ENCODE measurements at regions not wholly inside any gene's neighbourhood (a gene's known extent, or its start where the extent isn't known, plus 50 kb on each side); places are given as distances from the start of the nearest gene placed in this dataset.

DNA sequence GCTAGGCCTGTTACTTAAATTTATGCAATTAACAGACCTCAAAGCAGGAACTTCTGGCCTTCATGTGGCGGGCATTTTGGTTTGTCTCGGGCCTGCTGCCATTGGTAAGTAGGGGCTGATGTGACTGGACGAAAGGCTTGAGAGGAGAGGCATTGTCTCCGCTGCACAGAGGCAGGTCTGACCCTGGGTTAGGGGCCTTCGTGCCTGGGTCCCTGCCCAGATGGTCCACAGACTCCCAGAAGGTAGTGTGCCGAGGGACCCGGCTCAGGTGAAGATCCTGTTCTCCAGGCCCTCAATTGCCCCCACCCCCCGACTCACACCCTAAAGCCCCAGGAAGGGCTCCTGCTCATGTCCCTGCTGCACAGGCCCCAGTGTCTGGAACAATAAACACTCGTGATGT lies 764.9 kb downstream of the TMEM182 start:
- DNase-seq = no peak

DNA sequence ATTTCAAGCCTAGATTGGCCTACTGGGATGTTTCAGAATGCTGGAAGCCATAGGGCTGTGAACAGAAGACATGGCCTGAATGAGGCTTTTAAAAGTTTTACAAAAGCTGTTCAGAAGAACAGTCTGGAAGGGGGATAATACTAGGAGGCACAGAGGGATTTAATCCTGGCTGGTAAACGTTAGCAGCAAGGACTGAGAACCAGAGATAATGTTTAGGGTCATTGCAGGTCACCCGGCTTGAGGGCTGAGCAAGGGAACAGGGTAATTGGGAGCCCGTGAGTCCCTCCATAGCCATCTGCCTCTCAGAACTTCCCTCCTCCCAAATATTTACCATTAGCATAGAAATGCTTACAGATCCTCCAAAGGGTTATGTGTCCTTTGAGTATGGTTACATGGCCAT lies 765.4 kb downstream of the TMEM182 start:
- no peak for DNase-seq

DNA sequence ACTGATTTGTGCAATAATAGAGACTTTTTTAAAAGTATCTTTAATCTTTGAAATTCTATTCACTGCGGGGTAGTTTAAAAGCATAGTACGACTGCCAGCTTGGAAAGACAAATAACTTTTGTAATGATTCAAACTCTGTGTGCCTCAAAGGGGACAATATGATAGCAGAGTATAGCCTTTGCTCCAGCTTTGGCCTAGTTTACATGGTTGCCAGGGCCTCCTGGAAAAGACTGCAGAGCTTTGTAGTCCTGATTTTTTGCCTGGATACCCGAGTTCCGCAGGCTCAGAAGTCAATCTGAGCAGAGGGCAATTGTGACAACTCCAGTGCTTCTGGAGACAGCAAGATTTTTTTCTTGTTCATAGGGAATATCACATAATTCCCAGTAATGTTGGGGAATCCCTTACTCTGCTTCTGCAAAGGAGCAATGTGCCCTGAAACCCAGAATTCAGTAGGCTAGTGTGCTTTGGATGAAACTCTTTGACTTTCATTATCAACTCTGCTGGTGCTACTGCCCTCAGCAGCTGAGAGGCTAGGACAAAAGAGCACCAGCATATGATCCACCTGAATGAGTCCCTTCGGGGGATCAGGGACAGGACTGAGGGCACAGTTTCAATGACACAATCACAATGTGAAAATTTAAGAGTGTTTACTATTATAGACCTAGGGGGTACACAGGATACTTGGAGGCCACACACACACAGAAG lies 768.1 kb downstream of the TMEM182 start:
- DNase-seq = no peak

DNA sequence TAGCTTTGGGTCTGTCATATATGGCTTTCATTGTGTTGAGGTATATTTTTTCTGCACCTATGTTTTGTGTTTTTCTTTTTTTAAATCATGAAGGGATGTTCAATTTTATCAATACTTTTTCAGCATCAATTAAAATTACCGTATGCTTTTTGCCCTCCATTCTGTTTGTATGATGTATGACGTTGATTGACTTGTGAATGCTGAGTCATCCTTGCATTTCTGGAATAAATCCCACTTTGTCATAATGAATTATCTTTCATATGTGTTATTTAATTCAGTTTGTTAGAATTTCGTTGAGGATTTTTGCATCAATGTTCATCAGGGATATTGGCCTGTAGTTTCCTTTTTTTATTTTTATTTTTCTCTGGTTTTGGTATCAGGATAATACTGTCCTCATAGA lies 790.9 kb downstream of the TMEM182 start:
- DNase-seq = no peak

DNA sequence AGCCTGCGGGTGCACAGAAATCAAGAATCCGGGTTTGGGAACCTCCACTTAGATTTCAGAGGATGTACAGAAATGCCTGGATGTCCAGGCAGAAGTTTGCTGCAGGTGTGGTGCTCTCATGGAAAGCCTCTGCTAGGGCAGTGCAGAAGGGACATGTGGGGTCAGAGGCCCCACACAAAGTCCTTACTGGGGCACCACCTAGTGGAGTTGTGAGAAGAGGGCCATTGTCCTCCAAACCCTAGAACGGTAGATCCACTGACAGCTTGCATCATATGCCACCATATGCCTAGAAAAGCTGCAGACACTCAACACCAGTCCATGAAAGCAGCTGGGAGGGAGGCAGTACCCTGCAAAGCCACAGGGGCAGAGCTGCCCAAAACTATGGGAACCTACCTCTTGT lies 833.0 kb downstream of the TMEM182 start:
- DNase-seq = no peak

DNA sequence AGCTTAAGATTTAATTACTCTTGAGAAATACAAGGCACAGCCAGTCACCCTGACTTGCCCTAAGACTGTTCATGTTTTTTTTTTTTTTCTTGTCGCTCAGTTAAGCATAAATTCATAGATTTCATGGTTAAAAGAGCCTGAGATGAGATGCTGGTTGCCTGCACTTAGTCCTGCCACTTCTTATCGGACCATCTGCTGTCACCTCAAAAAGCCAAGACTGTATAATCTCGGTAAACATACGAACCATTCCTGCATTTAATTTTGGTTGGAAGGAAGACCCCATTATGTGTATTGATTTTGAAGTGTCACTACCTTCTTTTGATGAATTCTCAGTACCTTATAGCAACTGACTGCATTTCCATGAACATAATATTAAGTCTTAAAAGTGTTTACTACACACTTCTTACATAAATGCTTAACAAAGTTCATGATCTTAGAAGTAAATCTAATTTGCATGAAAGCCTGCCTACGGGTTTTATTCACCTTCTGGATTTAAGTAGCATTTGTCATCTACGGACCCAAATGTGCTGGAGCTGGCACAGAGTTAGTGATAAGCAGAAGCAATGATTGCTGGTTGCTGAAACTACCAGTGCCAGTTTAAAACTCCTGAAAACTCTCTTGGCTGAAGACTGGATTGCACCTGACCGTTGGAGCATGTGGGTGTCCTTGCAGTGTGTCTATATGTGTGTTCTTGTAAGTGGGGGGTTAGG lies 843.4 kb downstream of the TMEM182 start:
- no peak for DNase-seq

DNA sequence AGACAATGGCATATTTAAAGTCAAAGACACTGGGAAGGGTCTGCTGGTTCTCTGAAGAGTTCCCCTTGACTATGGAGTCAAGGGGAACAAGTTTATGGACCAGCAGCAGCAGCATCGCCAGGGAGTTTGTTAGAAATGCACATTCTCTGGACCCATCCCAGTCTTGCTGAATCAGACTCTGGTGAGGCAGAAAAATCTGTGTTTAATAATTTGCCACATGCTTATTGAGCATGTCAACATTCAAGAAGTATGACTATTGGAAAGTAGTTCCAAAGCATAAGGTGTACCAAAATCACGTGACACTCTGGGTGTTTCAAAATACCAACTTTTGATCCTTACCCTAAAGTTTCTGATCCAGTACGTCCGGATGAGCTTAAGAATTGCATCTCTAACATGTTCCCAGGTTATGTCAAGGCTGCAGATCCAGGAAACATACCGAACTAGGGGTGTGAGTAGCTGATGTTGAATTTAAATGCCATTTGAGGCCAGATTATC lies 853.8 kb downstream of the TMEM182 start:
- no peak for DNase-seq

DNA sequence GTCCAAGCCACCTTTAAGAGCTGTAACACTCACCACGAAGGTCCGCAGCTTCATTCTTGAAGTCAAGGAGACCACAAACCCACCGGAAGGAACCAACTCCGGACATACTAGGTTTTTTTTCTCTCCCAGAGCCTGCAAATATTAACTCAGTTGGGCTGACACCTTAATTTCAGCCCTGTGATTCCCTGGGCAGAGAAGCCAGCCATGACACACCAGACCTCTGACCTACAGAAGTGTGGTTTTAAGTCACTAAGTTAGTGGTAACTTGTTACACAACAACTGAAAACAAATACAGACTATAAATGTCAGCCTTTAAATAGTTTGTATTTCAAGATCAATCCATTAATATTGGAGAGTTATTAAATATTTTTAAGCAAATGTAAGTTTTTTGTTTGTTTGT lies 855.1 kb downstream of the TMEM182 start:
- no peak for DNase-seq

DNA sequence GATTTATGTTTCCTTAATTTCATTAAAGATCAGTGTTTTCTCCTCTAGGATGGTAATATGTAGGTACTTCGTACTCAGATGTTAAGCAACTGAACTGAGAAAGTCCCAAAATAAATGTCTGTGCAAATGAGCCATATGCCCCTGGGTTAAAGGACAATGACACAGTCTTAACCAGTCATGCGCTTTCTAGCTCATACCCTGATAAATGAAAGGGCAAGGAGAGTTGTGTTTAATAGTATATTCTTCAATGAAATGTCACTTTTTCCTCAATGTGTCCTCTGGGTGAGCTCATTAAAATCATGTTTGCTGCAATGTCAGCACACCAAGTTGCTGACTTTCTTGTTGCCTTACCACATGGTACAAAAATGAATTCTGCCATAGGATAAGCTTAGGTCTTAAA lies 856.3 kb downstream of the TMEM182 start:
- no peak for DNase-seq

DNA sequence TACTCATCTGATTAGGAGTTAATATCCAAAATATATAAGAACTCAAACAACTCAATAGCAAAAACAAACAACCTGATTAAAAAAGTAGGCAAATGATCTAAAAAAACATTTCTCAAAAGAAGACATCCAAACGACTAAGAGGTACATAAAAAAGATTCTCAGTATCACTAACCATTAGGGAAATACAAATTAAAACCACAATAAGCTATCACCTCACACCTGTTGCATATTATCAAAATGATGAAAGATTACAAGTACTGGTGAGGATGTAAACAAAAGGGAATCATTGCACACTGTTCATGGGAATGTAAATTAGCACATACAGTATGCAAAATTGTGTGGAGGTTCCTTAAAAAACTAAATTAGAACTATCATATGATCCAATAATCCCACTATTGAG lies 865.5 kb downstream of the TMEM182 start:
- no peak for DNase-seq

DNA sequence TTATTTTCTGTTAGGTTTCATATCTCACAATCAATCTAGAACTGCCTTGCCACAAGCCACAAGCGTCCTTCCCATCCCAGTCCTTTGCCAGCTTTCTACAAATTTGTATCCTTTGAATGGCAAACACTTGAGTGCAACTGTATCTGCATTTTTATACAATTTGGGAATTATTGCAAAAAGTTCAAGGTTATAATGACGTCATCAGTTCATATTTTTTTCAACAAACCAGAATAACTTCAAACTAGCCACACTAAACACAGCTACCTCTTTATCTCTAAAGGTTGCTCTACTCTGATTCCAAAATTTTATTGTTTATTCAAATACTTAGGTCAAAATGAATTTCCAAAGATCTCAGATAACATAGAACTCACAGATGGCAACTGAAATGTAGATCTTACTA lies 877.1 kb downstream of the TMEM182 start:
- no peak for DNase-seq

DNA sequence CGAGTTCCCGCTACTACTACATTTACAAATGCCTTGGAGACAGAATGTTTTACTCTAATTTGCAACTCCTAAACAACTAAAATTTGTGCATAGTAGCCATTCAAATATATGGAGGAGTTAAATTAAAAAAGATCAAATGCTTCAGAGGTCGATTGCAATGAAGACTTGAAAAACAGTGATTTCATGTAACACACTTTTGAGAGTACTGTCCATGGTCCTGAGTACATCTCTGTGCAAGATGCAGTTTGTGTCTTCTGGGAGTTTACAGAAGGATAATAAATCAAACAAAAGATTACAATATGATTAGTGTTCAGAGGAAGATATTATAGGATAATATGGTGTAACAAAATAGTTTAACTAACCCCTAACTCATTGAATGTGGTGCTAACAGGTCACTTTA lies 894.7 kb downstream of the TMEM182 start:
- DNase-seq = no peak

DNA sequence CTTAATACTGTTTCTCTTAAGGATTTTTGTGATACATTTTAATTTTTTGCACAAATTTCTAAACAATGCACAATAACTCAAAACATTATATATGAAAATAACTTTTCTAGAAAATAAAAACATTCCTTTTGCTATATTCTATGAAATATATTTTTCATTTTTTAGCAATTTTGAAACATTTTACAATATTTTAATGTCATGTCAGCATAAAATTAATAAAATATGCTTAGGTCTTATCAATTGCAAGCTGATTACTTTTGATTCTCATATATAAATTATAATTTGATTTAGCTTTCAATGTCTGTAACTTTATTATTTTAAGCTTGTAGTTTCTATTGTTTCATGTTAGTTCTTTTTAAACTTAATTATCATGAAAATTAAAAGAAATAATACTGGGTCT lies 898.7 kb downstream of the TMEM182 start:
- DNase-seq = no peak

DNA sequence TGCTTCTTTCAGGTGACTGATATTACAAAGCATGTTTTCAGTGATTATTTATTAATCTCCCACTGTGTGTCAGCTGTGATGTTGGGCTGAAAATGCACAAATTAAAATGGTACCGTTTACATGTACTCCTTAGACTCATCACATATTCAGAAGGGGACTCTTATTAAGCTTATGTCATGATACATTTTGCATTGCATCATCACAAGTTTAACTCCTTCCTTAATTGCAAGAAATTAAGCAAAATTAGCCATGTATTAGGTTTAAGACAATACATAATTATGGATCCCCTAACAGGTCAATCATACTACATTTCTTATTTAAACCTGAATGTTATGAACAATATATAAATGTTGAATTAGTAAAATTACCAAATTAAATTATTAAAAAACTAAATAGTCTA lies 899.1 kb downstream of the TMEM182 start:
- no peak for DNase-seq

DNA sequence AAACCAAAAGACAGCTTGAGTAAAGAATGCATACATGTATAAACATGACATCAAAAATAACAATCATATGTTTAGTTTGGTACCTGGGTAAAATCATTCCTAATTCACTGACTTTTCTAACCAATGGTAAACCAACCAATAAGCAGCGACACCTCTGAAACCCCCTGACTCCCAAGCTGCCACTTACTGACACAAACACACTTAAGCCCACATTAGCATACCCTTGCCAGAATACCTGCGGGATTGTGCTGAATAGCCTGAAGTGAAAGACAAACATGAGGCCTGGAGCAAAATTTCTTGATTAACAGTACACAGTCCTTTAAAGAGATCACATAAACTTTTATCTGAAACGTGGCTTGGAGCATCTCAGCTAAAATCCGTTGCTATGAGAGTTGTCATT lies 902.9 kb downstream of the TMEM182 start:
- DNase-seq = no peak

DNA sequence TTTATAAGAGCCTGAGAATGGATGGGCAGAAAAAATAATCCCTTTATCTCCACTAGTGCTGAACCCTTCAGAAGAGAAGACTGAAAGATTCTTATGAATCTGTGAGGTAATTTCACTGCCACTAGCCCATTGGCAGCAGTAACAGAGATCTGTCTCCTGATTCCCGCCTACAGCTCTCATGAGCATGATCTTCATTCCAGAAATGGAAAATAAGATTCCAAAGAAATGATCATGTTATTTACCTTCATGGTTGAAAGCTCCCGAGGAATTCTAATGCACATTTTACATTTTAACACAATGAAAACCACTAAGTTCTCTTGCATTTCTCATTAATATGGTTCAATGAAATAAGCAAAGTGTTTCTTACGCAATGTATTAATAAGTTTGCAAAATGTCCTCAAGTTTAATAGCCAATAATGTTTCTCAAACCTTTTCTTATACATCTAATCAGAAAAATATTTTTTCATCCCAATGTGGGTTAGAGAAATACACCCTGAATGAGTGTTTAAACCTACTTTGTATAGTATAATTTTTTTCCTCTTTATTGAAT lies 905.6 kb downstream of the TMEM182 start:
- DNase-seq = no peak

DNA sequence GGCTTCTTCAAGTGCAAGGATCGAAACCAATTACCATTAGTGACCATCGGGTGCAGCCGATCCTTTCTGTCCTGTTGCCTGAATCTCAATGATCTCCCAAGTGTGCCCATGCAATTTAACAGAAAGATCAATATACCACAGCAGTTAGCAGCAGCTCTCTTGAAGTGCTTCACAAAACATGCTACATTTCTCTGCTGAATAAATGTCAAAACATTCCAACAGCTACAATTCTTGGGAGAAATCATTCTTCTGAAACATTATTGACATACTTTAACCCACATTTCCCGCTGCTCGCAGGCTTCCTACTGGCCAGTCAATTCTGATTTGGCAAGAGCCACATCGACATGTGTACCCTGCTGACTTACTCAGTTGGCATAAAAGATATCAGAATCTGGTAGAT lies 907.7 kb downstream of the TMEM182 start:
- DNase-seq = no peak

Measured in NK-92 treated with Interleukin-12 subunit alpha and Interleukin-12 subunit beta, amount 100 ng/mL, for 24 hours (cell line).